ENCODE measurements at regions not wholly inside any gene's neighbourhood (a gene's known extent, or its start where the extent isn't known, plus 50 kb on each side); places are given as distances from the start of the nearest gene placed in this dataset.

- H3K9me3 Mint-ChIP-seq: no peaks in the 10 kb centered on the region
Measured at GRCh38 chr2:59149271-59149670, 908.1 kb upstream of the FANCL start.

GRCh38 chr2:59112258-59112657 is 871.1 kb upstream of the FANCL start:
- H3K36me3 Mint-ChIP-seq (ENCODE audit: low read depth): no peaks in the 10 kb centered on the region
- no peaks in the 10 kb centered on the region for H3K4me1 Mint-ChIP-seq
- H3K27me3 Mint-ChIP-seq (ENCODE audit: low read depth): no peaks in the 10 kb centered on the region
- no peaks in the 10 kb centered on the region for H3K9me3 Mint-ChIP-seq
- H3K27ac Mint-ChIP-seq: no peak overlapping the region
- no peak for TF ChIP-seq CTCF (IDR thresholded peaks at IDR 0.05; ENCODE audit: unreplicated experiment in 3 of 3)
- H3K4me3 Mint-ChIP-seq: no peak overlapping the region

More at GRCh38 chr2:59149271-59149670, 908.1 kb upstream of the FANCL start:
- H3K36me3 Mint-ChIP-seq (ENCODE audit: low read depth): no peaks in the 10 kb centered on the region
- H3K27me3 Mint-ChIP-seq (ENCODE audit: low read depth): no peaks in the 10 kb centered on the region
- no peak for TF ChIP-seq CTCF (IDR thresholded peaks at IDR 0.05; ENCODE audit: unreplicated experiment in 3 of 3)
- H3K27ac Mint-ChIP-seq: no peak overlapping the region
- H3K4me3 Mint-ChIP-seq: no peak overlapping the region
- H3K4me1 Mint-ChIP-seq: no peaks in the 10 kb centered on the region

- Mint-ChIP-seq H3K27me3 (ENCODE audit: low read depth) (peaks cover 4% of the 10 kb centered on the region), H3K4me1 (no peaks in the 10 kb centered on the region), H3K27ac (no peak overlapping the region), H3K9me3 (peaks cover 38% of the 10 kb centered on the region), H3K4me3 (no peak overlapping the region), H3K36me3 (ENCODE audit: low read depth) (no peaks in the 10 kb centered on the region)
- no peak for TF ChIP-seq CTCF (IDR thresholded peaks at IDR 0.05; ENCODE audit: unreplicated experiment in 3 of 3)
Measured at GRCh38 chr2:59096973-59097372, 855.8 kb upstream of the FANCL start.

GRCh38 chr2:59093571-59093970 is 852.4 kb upstream of the FANCL start:
- Mint-ChIP-seq H3K27ac (no peak overlapping the region), H3K27me3 (ENCODE audit: low read depth) (peaks cover 1% of the 10 kb centered on the region), H3K9me3 (peaks cover 40% of the 10 kb centered on the region), H3K4me3 (no peak overlapping the region), H3K36me3 (ENCODE audit: low read depth) (no peaks in the 10 kb centered on the region), H3K4me1 (no peaks in the 10 kb centered on the region)
- no peak for TF ChIP-seq CTCF (IDR thresholded peaks at IDR 0.05; ENCODE audit: unreplicated experiment in 3 of 3)

- no peak overlapping the region for H3K4me3 Mint-ChIP-seq
- no peak for TF ChIP-seq CTCF (IDR thresholded peaks at IDR 0.05; ENCODE audit: unreplicated experiment in 3 of 3)
Measured at GRCh38 chr2:59084326-59084725, 843.2 kb upstream of the FANCL start.

GRCh38 chr2:59083075-59083828 is 842.1 kb upstream of the FANCL start:
- TF ChIP-seq CTCF (IDR thresholded peaks at IDR 0.05; ENCODE audit: unreplicated experiment in 3 of 3): no peak
- Mint-ChIP-seq H3K36me3 (ENCODE audit: low read depth) (no peaks in the 10 kb centered on the region), H3K4me1 (peaks cover 6% of the 10 kb centered on the region), H3K27ac (no peak overlapping the region), H3K9me3 (peaks cover 3% of the 10 kb centered on the region), H3K4me3 (no peak overlapping the region), H3K27me3 (ENCODE audit: low read depth) (no peaks in the 10 kb centered on the region)

More at GRCh38 chr2:59084326-59084725, 843.2 kb upstream of the FANCL start:
- Mint-ChIP-seq H3K4me1 (no peaks in the 10 kb centered on the region), H3K9me3 (peaks cover 3% of the 10 kb centered on the region), H3K27ac (no peak overlapping the region), H3K27me3 (ENCODE audit: low read depth) (no peaks in the 10 kb centered on the region), H3K36me3 (ENCODE audit: low read depth) (no peaks in the 10 kb centered on the region)

Data from nephron (organoid).